HG03175 (cell line): ENCODE measurements at regions not wholly inside any gene's neighbourhood (a gene's known extent, or its start where the extent isn't known, plus 50 kb on each side); places are given as distances from the start of the nearest gene placed in this dataset.
"Not testable (repeated sequence)": the region's sequence is repeated elsewhere in the genome, so short reads cannot be mapped to it uniquely, and the experiment has no call there.

Source experiments
- ATAC-seq: cut with Tn5 transposase; IDR thresholded peaks from one replicate; pipeline ENCODE4 v1.9.1; 2021; ENCODE audit warnings: mild to moderate bottlenecking, moderate library complexity; ENCODE audit not compliant: unreplicated experiment

DNA sequence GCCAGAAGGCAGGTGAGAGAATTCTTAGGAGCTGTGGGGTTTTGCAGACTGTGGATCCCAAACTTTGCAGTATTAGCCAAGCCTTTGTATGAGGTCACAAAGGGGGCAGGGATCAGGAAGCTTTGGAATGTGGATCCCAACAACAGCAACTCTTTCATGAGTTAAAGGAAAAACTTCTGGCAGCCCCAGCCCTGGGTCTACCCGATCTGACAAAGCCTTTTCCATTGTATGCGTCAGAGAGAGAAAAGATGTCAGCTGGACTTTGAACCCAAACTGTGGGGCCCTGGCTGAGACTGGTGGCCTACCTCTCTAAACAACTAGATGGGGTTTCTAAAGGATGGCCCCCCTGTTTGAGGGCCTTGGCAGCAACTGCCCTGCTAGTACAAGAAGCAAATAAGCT is 101.8 kb upstream of the OSBPL11 start:
- not testable (repeated sequence) for ATAC-seq

DNA sequence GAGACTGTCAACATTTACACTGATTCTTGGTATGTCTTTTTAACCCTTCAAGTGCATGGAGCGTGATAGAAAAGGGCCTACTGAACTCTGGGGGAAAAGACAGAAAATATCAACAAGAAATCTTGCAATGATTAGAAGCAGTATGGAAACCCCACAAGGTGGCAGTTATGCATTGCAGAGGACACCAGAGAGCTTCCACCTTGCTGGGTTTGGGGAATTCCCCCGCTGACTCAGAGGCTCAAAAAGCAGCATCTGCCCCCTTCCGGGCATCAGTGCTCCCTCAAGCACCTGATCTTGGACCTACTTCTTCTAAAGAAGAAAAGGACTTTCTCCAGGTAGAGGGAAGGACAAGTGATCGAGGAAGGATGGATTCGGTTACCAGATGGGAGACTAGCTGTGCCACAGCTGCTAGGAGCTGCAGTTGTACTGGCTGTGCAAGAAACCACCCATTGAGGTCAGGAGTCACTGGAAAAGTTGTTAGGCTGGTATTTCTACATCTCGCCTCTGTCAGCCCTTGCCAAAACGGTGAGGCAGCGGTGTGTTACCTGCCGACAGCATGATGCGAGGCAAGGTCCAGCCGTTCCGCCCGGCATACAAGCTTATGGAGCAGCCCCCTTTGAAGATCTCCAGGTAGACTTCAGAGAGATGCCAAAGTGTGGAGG is 102.8 kb upstream of the OSBPL11 start:
- ATAC-seq: not testable (repeated sequence)

DNA sequence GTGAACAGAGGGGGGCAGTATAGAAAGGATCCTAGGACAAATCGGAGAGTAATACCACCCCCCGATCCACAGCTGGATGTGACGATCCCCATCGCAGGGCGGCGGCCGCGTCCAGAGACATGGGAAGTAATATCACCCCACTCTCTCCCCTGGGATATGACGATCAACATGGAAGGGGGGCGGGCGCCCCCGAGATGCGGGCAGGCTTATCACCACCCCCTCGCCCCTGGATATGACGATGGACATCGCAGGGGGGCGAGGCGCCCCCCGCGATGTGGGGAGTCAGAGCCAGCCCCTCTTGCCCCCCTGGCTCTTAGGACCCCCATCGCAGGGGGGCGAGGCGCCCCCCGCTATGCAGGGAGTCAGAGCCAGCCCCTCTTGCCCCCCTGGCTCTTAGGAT is 120.4 kb upstream of the OSBPL11 start:
- ATAC-seq: no peak

- ATAC-seq: not testable (repeated sequence)
These were observed 136.9 kb upstream of the OSBPL11 start for GRCh38 chr3:125732151-125732550.

DNA sequence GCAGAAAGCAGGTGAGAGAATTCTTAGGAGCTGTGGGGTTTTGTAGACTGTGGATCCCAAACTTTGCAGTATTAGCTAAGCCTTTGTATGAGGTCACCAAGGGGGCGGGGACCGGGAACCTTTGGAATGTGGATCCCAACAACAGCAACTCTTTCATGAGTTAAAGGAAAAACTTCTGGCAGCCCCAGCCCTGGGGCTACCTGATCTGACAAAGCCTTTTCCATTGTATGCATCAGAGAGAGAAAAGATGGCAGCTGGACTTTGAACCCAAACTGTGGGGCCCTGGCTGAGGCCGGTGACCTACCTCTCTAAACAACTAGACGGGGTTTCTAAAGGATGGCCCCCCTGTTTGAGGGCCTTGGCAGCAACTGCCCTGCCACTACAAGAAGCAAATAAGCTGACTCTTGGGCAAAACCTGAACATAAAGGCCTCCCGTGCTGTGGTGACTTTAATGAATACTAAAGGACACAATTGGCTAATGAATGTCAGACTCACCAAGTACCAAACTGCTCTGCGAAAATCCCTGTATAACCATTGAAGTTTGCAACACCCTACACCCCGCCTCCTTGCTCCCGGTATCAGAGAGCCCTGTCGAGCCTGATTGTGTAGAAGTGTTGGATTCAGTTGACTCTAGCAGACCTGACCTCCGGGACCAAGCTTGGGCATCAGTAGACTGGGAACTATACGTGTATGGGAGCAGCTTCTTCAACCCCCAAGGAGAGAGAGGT is 146.9 kb upstream of the OSBPL11 start:
- ATAC-seq: not testable (repeated sequence)

- ATAC-seq: not testable (repeated sequence)
These were observed 147.5 kb upstream of the OSBPL11 start for GRCh38 chr3:125742845-125743244.

GRCh38 chr3:125757050-125757449 is 161.8 kb upstream of the OSBPL11 start:
- ATAC-seq: not testable (repeated sequence)

DNA sequence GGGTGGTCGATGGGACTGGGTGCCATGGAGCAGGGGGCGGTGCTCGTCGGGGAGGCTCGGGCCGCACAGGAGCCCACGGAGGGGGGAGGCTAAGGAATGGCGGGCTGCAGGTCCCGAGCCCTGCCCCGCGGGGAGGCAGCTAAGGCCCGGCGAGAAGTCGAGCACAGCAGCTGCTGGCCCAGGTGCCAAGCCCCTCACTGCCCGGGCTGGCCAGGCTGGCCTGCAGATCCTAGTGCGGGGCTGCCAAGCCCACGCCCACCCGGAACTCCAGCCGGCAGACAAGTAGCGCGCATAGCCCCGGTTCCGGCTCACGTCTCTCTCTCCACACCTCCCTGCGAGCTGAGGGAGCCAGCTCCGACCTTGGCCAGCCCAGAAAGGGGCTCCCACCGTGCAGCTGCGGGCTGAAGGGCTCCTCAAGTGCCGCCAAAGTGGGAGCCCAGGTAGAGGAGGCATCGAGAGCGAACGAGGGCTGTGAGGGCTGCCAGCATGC is 163.4 kb upstream of the OSBPL11 start:
- not testable (repeated sequence) for ATAC-seq

DNA sequence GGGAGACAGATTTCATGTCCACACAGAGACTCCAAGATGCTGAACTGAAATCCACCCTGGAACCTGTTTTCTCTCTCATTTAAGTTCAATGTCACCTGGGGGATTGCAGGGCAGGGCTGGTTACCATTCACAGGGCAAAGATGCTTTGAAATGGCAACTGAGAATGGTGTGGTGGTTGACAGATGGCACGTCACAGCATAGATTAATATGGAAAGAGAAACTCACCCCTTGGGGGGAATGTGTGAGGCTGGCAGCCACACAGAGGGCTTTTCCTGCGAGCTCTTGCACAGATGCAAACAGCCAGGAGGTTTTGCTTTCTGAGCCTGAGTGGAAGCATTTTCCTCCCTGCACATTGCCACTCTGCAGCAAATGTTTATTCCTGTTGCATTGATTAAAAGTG is 167.3 kb upstream of the OSBPL11 start:
- not testable (repeated sequence) for ATAC-seq

DNA sequence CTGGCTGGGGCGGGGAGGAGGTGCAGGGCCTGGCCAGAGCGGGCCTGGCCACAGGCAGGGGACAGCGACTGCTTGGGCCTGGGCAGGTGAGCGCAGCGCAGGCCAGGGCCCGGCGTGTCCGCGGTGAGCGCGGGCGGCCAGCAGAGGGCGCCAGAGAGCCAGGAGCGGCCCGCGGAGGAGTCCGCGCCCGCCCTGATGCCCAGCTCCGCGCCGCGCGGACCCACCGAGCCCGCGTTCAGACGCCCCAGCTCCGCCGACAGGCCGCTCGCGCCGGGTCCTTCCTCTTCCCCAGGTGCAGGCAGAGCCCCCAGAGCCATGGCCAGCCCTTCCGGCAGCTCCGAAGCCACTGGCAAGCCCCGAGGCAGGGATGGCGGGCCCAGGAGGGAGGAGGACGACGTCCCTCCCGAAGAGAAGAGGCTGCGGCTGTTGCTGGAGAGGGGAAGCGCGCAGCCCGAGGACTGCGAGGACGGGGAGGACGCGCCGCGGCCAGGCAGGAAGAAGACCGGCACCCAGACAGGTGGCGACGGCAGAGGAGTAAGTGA is 171.1 kb upstream of the OSBPL11 start:
- ATAC-seq: not testable (repeated sequence)

DNA sequence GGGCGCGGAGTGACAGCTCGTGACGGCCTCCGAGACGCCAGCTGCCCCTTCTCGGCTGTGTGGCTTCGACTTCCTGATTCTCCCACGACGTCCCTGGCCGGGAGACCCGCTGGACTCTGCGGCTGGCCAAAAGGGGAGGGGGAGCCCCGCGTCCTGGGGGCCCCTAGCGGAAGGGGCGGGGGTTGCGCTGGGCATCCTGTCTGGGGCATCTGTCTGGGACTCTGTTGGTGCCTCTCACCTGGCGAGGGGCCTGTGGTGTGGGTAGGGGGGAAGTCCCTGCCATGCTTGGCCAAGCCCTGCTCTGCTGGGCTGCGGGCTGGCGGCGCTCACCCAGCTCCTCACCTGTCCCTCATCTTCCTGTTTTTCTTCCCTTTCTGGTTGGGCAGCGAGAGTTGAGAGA is 171.6 kb upstream of the OSBPL11 start:
- ATAC-seq: not testable (repeated sequence)

DNA sequence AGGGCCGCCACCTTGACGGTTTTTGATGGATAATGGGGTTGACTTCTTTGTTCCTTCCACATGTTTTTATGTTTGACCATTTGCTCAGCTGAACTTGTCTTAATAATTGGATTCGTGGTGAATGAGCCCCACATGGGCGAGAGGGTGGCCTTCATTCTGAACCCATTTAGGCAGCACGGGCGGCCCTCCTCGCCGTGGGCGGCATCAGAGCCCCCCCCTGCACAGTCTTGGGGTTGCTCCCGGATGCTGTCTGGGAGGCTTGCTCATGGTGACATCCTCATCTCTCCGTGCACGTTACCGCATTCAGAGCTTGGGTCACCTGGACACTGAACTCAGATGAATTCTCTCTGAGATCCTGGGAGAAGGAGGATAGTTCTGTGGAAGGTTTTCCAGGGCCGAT is 172.3 kb upstream of the OSBPL11 start:
- ATAC-seq: no peak

GRCh38 chr3:125768821-125769220 is 173.5 kb upstream of the OSBPL11 start:
- ATAC-seq: not testable (repeated sequence)

DNA sequence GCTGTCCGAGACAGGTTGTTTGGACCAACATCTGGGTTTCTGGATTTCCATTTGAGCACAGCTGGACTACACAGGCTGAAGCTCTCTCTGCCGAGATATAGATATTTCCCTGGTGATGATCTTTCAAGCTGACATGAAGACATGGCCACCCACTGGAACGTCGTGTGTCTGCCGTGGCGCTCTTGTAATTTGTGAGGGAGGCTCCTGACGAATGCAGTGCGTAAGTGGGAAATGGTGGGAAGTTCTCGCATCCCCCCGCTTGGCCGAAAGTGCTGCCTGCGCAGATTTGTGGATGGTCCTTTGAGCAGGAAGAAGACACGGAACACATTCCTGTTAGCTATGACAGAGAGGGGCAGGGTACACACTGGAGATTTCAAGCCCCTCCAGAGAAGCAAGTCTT is 176.2 kb upstream of the OSBPL11 start:
- not testable (repeated sequence) for ATAC-seq

DNA sequence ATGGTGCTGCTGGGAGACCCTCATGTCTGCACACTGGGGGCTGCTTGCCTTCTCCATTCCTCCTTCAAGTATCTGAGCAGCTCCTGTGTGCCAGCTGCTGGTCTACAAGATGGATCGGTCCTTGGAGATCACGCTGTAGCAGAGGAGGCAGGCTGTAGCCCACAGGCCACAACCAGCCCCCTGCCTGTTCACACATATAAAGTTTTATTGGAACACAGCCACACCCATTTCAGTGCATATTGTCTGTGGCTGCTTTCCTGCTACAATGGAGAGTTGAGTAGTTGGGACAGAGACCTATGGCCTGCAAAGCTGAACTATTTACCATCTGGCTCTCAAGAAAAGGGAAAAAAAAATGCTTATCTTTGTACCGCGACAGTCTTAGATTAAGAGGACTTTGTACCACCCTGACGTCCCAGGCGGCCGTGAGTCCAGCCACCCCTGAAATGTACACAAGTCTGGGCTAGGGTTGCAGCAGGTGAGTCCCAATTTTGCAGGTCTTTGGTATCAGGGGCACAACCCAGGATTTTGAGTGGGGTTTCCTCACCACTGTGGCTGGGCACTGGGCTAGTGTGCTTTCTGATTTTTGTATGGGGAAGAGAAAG is 179.2 kb upstream of the OSBPL11 start:
- not testable (repeated sequence) for ATAC-seq

DNA sequence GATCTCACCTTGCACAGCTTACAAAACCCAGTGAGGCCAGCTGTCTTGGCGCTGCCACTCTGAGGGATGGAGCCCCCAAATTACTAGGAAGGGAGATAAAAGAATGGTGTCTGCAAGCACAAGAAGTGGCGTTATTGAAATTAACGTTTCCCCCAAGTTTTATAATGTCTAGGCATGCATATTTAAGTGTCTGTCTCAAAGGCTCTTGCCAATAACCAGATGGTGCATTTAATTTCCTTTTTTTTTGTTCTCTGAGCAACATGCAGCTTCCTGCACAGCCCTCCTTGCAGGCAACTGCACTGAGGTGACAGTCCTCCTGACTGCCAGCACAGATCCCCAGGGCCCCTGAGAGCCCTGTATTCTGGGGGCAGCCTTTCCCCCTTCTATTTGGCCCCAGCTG is 179.8 kb upstream of the OSBPL11 start:
- ATAC-seq: not testable (repeated sequence)

GRCh38 chr3:125775606-125776294 is 180.5 kb upstream of the OSBPL11 start:
- not testable (repeated sequence) for ATAC-seq

DNA sequence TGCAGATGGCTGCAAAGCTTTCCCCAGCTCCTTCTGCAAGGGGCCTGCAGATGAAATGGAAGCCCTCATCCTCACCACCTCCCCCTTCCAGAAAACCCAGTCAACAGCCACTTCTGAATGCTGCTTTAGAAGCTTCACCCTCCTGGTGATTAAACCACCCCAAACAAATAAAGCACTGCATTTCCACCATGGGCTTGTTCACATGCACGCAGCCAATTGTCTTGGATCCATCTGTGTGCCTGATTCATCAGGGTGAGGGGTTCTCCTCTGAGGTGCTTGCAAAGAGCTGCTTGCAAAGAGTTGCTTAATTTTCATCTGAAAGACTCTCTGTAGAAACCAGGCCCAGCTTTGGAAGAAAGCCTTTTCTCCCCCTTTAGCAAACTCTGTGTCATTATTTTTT is 184.0 kb upstream of the OSBPL11 start:
- ATAC-seq: not testable (repeated sequence)

DNA sequence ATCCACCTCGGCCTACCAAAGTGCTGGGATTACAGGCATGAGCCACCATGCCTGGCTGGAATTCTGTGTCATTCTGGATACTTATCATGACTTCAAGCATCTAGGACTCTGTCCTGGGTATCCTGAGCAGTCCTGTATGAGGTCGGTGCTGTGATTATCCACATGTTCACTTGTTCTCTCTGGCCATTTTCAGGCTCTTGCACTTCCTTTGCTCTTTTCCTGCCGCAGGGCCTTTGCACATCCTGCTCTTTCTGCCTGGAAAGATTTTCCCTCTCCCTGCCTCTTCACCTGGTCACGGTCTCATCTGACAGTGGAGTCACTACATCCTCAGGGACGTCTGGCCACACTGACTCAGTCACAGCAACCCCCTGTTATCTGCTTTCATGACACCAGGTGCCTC is 184.6 kb upstream of the OSBPL11 start:
- ATAC-seq: not testable (repeated sequence)

DNA sequence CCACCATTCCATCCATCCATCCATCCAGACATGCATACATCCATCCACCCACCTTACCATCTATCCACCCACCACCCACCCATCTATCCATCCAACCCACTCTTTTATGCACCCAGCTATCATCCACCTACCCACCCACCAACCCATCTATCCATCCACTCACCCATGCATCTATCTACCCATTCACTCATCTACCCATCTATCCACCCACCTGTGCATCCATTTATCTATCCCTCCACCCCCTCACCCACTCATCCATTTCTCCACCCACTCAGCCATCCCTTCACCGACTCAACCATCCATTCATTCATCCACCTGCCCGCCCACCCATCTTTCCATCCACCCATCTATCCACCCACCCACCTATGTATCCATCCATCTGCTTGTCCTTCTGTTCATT is 186.4 kb upstream of the OSBPL11 start:
- ATAC-seq: not testable (repeated sequence)

DNA sequence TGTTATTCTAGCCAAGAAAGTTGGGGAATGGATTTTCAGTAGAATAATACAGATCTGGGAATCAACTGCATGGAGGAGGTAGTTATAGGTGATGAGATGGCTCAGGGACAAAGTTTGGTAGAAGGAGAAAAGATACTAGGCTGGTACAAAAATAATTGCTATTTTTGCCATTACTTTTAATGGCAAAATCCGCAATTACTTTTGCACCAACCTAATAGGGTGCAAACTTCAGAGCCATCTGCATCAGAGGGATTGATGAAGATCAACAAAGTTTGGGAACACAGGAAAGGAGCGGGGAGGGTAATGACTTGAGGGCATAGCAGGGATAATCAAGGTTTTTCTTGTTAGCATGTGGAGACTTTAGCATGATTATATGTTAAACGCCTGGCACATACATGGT is 178.7 kb upstream of the ROPN1B start:
- ATAC-seq: not testable (repeated sequence)
